ENCODE measurements at regions not wholly inside any gene's neighbourhood (a gene's known extent, or its start where the extent isn't known, plus 50 kb on each side); places are given as distances from the start of the nearest gene placed in this dataset.

GRCh38 chr9:33659921-33660320, 135.4 kb upstream of the PRSS3 start:
- TF ChIP-seq CTCF (conservative IDR thresholded peaks at IDR 0.05; ENCODE audit: low read length) (no peak), EZH2phosphoT487 (IDR thresholded peaks at IDR 0.05; ENCODE audit: borderline replicate concordance, low read depth, low read length) (no peak)
